A673 (cell line): ENCODE measurements at regions not wholly inside any gene's neighbourhood (a gene's known extent, or its start where the extent isn't known, plus 50 kb on each side); places are given as distances from the start of the nearest gene placed in this dataset.

Experiments
- BruUV-seq: library from RNA; stranded (reverse); fragments of 400-500 nt; replicated peaks from 2 replicates; lab custom pipeline; 2021; lab: Mats Ljungman, UMichigan
- CTCF ChIA-PET: fragments of 300-600 bp; sonication (Branson Sonifier 250); formaldehyde crosslinking; loops from one replicate; lab custom pipeline; 2022; ENCODE audit warnings: antibody characterized with exemption; lab: Charles Lee
- POLR2A ChIA-PET: fragments of 300-600 bp; sonication (Branson Sonifier 250); formaldehyde crosslinking; loops from one replicate; lab custom pipeline; 2022; ENCODE audit warnings: antibody characterized with exemption; ENCODE audit not compliant: low non-redundant PET; lab: Charles Lee
- DNase-seq: peaks from one replicate; pipeline ENCODE4 v3.0.0-alpha.2; 2015; ENCODE audit warnings: low spot score
- H3K27ac ChIP-seq: fragments of 200-600 bp; sonication (generic); 2 replicates; pipeline ENCODE4 v1.5.1; 2016; ENCODE audit warnings: mixed run types, low read depth, mild to moderate bottlenecking, mixed read lengths, antibody characterized with exemption, low read length; ENCODE audit not compliant: poor library complexity, severe bottlenecking
- H3K27me3 ChIP-seq: fragments of 200-600 bp; sonication (generic); replicated peaks from 2 replicates; pipeline ENCODE4 v1.6.1; 2017; ENCODE audit warnings: mixed run types, low read depth, mild to moderate bottlenecking, mixed read lengths, antibody characterized with exemption, low read length; ENCODE audit not compliant: insufficient read depth, poor library complexity
- H3K36me3 ChIP-seq: fragments of 200-600 bp; sonication (generic); 2 replicates; pipeline ENCODE4 v1.6.1; 2016; ENCODE audit warnings: mixed run types, mild to moderate bottlenecking, mixed read lengths, antibody characterized with exemption, low read length; ENCODE audit not compliant: insufficient read depth, poor library complexity, severe bottlenecking
- H3K4me1 ChIP-seq: fragments of 200-600 bp; sonication (generic); 2 replicates; pipeline ENCODE4 v1.6.1; 2017; ENCODE audit warnings: mixed run types, mild to moderate bottlenecking, mixed read lengths, antibody characterized with exemption, low read length; ENCODE audit not compliant: insufficient read depth, poor library complexity, severe bottlenecking
- H3K4me3 ChIP-seq: fragments of 200-600 bp; sonication (generic); 2 replicates; pipeline ENCODE4 v1.5.1; 2016; ENCODE audit warnings: low read depth, mixed run types, mild to moderate bottlenecking, mixed read lengths, low read length; ENCODE audit not compliant: poor library complexity, severe bottlenecking
- H3K9me3 ChIP-seq: fragments of 200-600 bp; sonication (generic); 2 replicates; pipeline ENCODE4 v1.6.1; 2016; ENCODE audit warnings: mixed run types, low read depth, mild to moderate bottlenecking, mixed read lengths, antibody characterized with exemption, low read length; ENCODE audit not compliant: poor library complexity, severe bottlenecking
- CTCF ChIP-seq: fragments of 300-800, 200-600 bp; sonication (generic); conservative IDR thresholded peaks from 2 replicates; pipeline ENCODE4 v1.5.1; 2017; ENCODE audit warnings: low read depth, mild to moderate bottlenecking, antibody characterized with exemption, low read length, moderate library complexity, mixed read lengths
- EZH2 ChIP-seq: fragments of 200-600 bp; sonication (generic); IDR thresholded peaks from 2 replicates; pipeline ENCODE4 v1.6.1; 2017; ENCODE audit warnings: borderline replicate concordance, low read depth, mild to moderate bottlenecking, mixed read lengths, antibody characterized with exemption, low read length; ENCODE audit not compliant: poor library complexity, severe bottlenecking
- intact Hi-C: fragments of 100-400 bp; cut with micrococcal nuclease; formaldehyde crosslinking; loops from one replicate; pipeline ENCODE4 v1.10.0; 2022; ENCODE audit not compliant: unreplicated experiment

GRCh38 chr14:71308671-71309070 is 401.4 kb downstream of the PCNX1 start:
- no peak overlapping the region for H3K27ac ChIP-seq
- CTCF ChIA-PET: no interaction called here
- H3K4me3 ChIP-seq: no peak overlapping the region
- DNase-seq: no peak
- BruUV-seq: no TSS peak
- H3K36me3 ChIP-seq: no peaks in the 10 kb centered on the region
- TF ChIP-seq CTCF (no peak), EZH2 (no peak)
- intact Hi-C loops: no loop called here
- H3K4me1 ChIP-seq: no peaks in the 10 kb centered on the region
- POLR2A ChIA-PET: no interaction called here
- no peaks in the 10 kb centered on the region for H3K9me3 ChIP-seq
- no peaks in the 10 kb centered on the region for H3K27me3 ChIP-seq

GRCh38 chr14:71309756-71310155 is 402.5 kb downstream of the PCNX1 start:
- H3K4me1 ChIP-seq: no peaks in the 10 kb centered on the region
- H3K4me3 ChIP-seq: no peak overlapping the region
- no peak overlapping the region for H3K27ac ChIP-seq
- TF ChIP-seq CTCF: peak; percentile 49
- TF ChIP-seq EZH2: no peak
- intact Hi-C loops: no loop called here
- no peaks in the 10 kb centered on the region for H3K36me3 ChIP-seq
- no peaks in the 10 kb centered on the region for H3K9me3 ChIP-seq
- no peaks in the 10 kb centered on the region for H3K27me3 ChIP-seq
- ChIA-PET POLR2A (no interaction called here), CTCF (no interaction called here)
- DNase-seq: no peak
- BruUV-seq: no TSS peak

- H3K27me3 ChIP-seq: no peaks in the 10 kb centered on the region
- no peak for DNase-seq
- H3K36me3 ChIP-seq: no peaks in the 10 kb centered on the region
- TF ChIP-seq CTCF (no peak), EZH2 (no peak)
- H3K4me3 ChIP-seq: no peak overlapping the region
- ChIA-PET POLR2A (interaction anchor here (0.6 kb wide), 1 partner anchor 153 kb away, joined by 5 read pairs; no protein-coding TSS in a partner anchor), CTCF (no interaction called here)
- intact Hi-C loops: no loop called here
- H3K9me3 ChIP-seq: no peaks in the 10 kb centered on the region
- H3K4me1 ChIP-seq: peaks cover 3% of the 10 kb centered on the region
- no peak overlapping the region for H3K27ac ChIP-seq
- no TSS peak for BruUV-seq
Observed at GRCh38 chr14:71311061-71311460, 403.8 kb downstream of the PCNX1 start.
